Neural crest cell (in vitro differentiated cells): ENCODE measurements at regions not wholly inside any gene's neighbourhood (a gene's known extent, or its start where the extent isn't known, plus 50 kb on each side); places are given as distances from the start of the nearest gene placed in this dataset.

ENCODE experiments used
- DNase-seq: peaks from one replicate; pipeline ENCODE4 v3.0.0; 2021; ENCODE audit warnings: low read depth, mixed read lengths, low spot score
- H3K27ac Mint-ChIP-seq: one replicate; pipeline ENCODE4 v1.8.0; 2021; ENCODE audit warnings: mild to moderate bottlenecking, mixed read lengths; ENCODE audit not compliant: unreplicated experiment
- H3K27me3 Mint-ChIP-seq: 2 replicates; pipeline ENCODE4 v1.8.0; 2021; ENCODE audit warnings: low read depth, mild to moderate bottlenecking, mixed read lengths
- H3K36me3 Mint-ChIP-seq: 2 replicates; pipeline ENCODE4 v1.8.0; 2021; ENCODE audit warnings: low read depth, mild to moderate bottlenecking, mixed read lengths
- H3K4me1 Mint-ChIP-seq: 2 replicates; pipeline ENCODE4 v1.8.0; 2021; ENCODE audit warnings: mixed read lengths
- H3K4me3 Mint-ChIP-seq: one replicate; pipeline ENCODE4 v1.8.0; 2021; ENCODE audit warnings: mild to moderate bottlenecking, mixed read lengths
- H3K9me3 Mint-ChIP-seq: 2 replicates; pipeline ENCODE4 v1.8.0; 2021; ENCODE audit warnings: mixed read lengths
- TF ChIP-seq, protein P1 (sequence below): fragments of 200-600 bp; sonication (generic); conservative IDR thresholded peaks from 2 replicates; pipeline ENCODE4 v1.5.0; 2021; ENCODE audit warnings: antibody characterized with exemption, mild to moderate bottlenecking

GRCh38 chr20:22815206-22815551 lies 219.9 kb upstream of the SSTR4 start:
- Mint-ChIP-seq H3K36me3 (no peaks in the 10 kb centered on the region), H3K27ac (no peak overlapping the region), H3K9me3 (peaks cover 5% of the 10 kb centered on the region), H3K4me1 (peaks cover 36% of the 10 kb centered on the region), H3K4me3 (no peak overlapping the region), H3K27me3 (no peaks in the 10 kb centered on the region)
- TF ChIP-seq, protein P1, sequence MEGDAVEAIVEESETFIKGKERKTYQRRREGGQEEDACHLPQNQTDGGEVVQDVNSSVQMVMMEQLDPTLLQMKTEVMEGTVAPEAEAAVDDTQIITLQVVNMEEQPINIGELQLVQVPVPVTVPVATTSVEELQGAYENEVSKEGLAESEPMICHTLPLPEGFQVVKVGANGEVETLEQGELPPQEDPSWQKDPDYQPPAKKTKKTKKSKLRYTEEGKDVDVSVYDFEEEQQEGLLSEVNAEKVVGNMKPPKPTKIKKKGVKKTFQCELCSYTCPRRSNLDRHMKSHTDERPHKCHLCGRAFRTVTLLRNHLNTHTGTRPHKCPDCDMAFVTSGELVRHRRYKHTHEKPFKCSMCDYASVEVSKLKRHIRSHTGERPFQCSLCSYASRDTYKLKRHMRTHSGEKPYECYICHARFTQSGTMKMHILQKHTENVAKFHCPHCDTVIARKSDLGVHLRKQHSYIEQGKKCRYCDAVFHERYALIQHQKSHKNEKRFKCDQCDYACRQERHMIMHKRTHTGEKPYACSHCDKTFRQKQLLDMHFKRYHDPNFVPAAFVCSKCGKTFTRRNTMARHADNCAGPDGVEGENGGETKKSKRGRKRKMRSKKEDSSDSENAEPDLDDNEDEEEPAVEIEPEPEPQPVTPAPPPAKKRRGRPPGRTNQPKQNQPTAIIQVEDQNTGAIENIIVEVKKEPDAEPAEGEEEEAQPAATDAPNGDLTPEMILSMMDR, result no peak
- no peak for DNase-seq

DNA sequence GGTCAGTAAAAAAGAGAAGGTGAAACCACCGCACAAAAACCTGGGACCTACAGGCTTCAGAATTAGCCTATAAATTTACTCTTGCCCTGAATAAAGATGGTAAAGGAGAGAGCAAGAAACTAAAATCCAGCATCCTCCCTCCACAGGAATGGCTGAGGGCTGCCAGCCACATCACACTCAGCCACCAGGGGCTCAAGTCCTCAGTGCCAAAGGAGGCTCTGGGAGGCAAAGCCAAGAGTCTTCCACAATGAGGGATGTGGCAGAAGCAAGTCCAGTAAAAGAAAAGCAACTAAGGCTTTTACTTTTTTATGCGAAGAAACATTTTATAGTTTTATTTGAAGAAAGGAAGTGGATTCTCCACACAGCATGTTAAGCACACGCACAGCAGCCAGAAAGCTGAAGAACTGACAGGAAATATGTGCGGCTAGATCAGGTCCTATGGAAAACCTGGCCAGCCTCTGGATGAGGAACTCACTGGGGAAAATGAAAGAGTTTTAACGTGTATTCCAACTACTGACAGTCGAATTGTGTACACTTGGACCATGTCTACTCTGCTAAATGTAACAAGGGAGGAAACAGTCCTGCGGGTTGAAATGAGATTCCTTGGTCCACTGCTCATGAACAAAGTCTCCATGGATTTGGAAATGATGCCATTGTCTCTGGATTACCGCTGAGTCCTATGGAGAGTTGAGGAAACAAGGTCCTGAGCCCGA lies 219.4 kb upstream of the SSTR4 start:
- Mint-ChIP-seq H3K27ac (peak overlapping the region; percentile 10), H3K9me3 (peaks cover 5% of the 10 kb centered on the region), H3K4me1 (peaks cover 31% of the 10 kb centered on the region), H3K36me3 (no peaks in the 10 kb centered on the region), H3K27me3 (no peaks in the 10 kb centered on the region), H3K4me3 (no peak overlapping the region)
- DNase-seq, result no peak
- TF ChIP-seq, protein P1, result no peak

GRCh38 chr20:22818636-22819035 lies 216.5 kb upstream of the SSTR4 start:
- no peak for DNase-seq
- Mint-ChIP-seq H3K27me3 (no peaks in the 10 kb centered on the region), H3K27ac (no peak overlapping the region), H3K4me3 (no peak overlapping the region), H3K9me3 (peaks cover 2% of the 10 kb centered on the region), H3K36me3 (no peaks in the 10 kb centered on the region), H3K4me1 (peaks cover 24% of the 10 kb centered on the region)
- TF ChIP-seq, protein P1, result no peak

- Mint-ChIP-seq H3K4me3 (no peak overlapping the region), H3K36me3 (no peaks in the 10 kb centered on the region), H3K27me3 (no peaks in the 10 kb centered on the region), H3K9me3 (peaks cover 2% of the 10 kb centered on the region), H3K4me1 (peaks cover 27% of the 10 kb centered on the region), H3K27ac (no peak overlapping the region)
- DNase-seq, result no peak
- TF ChIP-seq, protein P1, result no peak
Observed at GRCh38 chr20:22819112-22819511, 216.0 kb upstream of the SSTR4 start.

- DNase-seq, result no peak
- Mint-ChIP-seq H3K9me3 (peaks cover 2% of the 10 kb centered on the region), H3K4me3 (no peak overlapping the region), H3K27me3 (no peaks in the 10 kb centered on the region), H3K36me3 (no peaks in the 10 kb centered on the region), H3K4me1 (peaks cover 26% of the 10 kb centered on the region), H3K27ac (no peak overlapping the region)
- TF ChIP-seq, protein P1, result no peak
Observed at GRCh38 chr20:22819784-22820183, 215.3 kb upstream of the SSTR4 start.
